ENCODE measurements at regions not wholly inside any gene's neighbourhood (a gene's known extent, or its start where the extent isn't known, plus 50 kb on each side); places are given as distances from the start of the nearest gene placed in this dataset.

GRCh38 chr3:194928831-194929577, 243.3 kb downstream of the FAM43A start:
- ATAC-seq = no peak

DNA sequence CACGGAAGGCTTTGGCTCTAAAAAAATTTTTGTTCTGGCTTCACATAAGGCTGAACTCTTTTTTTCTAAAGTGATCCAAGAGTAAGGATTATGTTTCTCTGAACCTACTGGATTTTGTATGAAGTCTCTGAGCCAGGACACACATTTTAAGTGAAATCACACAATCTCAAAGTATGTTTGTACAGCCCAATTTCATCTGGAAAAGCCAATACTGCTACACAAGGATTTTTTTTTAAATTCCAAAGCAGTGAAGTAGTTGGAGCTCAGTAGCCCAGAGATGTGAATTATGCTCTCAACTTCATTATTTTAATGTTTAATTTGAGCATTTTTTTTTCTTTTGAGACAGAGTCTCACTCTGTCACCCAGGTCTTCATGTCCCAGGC, 243.9 kb downstream of the FAM43A start:
- ATAC-seq = no peak

- no peak for ATAC-seq
Measured at GRCh38 chr3:194930377-194931204, 244.9 kb downstream of the FAM43A start.

DNA sequence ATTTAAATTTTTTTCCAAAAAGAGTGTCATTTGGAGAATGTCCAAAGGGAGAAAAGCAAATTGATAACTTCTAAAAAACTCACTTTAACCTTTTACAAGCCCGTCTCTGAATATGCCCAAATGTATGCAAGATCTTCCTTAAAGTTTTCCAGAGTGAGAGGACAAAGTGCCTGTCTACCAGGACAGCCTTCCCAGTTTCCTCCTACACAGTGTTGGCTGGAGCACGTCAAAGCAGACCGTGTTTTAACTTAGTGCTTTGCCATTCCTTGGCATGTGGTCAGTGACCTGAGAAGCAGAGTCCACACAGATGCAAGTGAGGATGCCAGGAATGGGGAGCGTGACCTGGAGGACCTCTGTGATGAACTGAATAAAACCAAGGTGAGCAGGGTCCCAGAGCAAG, 245.7 kb downstream of the FAM43A start:
- no peak for ATAC-seq

GRCh38 chr3:194931865-194932264, 246.2 kb downstream of the FAM43A start:
- no peak for ATAC-seq

GRCh38 chr3:194933465-194933864, 247.8 kb downstream of the FAM43A start:
- no peak for ATAC-seq

DNA sequence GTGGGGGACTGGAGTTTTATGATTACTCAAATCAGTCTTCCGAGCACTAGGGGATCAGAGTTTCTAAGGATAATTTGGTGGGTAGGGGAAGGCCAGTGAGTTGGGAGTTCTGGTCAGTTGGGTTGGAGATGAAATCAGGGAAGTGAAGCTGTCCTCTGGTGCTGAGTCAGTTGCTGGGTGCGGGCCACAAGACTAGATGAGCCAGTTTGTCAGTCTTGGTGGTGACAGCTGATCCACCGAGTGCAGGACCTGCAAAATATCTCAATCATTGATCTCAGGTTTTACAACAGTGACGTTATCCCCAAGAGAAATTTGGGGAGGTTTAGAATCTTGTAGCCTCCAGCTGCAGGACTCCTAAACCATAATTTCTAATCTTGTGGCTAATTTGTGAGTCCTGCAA, 249.4 kb downstream of the FAM43A start:
- no peak for ATAC-seq

GRCh38 chr3:194935632-194936470, 250.2 kb downstream of the FAM43A start:
- ATAC-seq = no peak

- ATAC-seq = no peak
Measured at GRCh38 chr3:194936659-194937058, 251.0 kb downstream of the FAM43A start.

- ATAC-seq = no peak
Measured at GRCh38 chr3:194937144-194937543, 251.5 kb downstream of the FAM43A start.

GRCh38 chr3:194937882-194938321, 252.2 kb downstream of the FAM43A start:
- ATAC-seq = no peak

DNA sequence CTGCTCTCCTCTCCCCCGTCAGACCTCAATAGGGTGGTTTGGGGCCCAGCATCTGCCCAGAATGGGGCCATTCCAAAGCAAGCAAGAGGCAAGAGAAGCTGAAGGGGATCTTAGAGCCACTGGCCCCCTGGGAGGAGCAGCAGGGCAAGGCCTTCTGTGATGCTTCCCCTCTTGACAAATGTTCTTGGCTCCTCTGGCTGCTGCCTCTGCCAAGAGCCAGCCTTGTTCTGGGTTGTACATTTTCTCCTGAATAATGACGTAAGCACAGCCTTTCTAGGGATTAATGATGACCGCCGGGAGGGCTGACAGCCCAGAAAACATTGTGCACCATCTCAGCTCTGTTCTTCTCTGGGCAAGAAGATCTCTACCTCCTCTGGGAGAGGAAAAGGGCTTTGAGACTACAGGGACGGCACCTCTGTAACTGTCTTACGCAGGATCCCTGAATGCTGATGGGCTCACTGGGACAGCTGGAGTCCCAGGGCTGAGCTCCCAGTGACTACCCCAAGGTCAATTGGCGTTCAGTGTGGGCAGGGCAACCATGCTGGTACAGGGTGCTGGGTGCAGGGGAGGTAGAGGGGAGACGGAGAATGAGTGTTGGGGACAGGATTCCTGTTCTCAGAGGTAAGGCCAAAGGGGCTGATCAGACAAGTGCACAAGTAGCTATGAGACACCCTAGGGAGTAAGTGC, 253.3 kb downstream of the FAM43A start:
- no peak for ATAC-seq

GRCh38 chr3:194939532-194939909, 253.8 kb downstream of the FAM43A start:
- no peak for ATAC-seq

GRCh38 chr3:194939949-194940770, 254.5 kb downstream of the FAM43A start:
- ATAC-seq = no peak

GRCh38 chr3:194941360-194941955, 255.8 kb downstream of the FAM43A start:
- ATAC-seq = no peak

GRCh38 chr3:194941956-194942511, 256.4 kb downstream of the FAM43A start:
- no peak for ATAC-seq

DNA sequence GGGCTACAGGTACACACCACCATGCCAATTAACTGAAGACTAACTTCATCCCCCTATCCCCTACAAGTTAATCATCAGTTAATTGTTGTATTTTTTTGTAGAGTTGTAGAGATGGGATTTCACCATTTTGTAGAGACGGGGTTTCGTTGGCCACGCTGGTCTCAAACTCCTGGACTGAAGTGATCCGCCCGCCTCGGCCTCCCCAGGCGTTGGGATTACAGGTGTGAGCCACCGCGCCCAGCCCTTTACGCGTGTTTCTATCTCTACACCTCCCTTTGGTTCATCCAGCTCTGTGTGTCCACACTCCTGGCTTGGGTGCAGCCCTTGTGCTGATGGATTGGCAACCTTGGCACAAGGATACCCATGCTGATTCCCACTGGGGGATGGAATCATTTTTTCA, 258.8 kb downstream of the FAM43A start:
- no peak for ATAC-seq

DNA sequence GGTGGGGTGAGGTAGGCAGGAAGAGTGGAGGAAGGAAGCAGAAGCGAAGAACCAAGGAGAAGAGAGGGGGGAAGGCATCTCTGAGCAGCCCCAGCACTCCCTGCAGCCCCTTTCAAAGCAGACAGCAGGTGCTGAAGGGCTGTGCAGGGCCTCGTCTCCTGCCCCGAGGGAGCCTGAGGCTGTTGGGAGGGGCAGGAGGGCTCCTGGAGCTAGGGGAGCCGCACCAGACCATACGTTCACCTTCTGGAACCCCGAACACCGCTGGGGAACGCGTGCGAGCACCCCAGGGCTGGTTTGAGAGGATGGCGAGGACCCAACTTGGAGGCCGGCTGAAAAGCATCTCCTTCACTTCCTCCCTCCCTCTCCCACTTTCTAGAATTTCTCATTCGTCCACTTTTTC, 259.8 kb downstream of the FAM43A start:
- ATAC-seq = no peak

- no peak for ATAC-seq
Measured at GRCh38 chr3:194946091-194946490, 260.4 kb downstream of the FAM43A start.

DNA sequence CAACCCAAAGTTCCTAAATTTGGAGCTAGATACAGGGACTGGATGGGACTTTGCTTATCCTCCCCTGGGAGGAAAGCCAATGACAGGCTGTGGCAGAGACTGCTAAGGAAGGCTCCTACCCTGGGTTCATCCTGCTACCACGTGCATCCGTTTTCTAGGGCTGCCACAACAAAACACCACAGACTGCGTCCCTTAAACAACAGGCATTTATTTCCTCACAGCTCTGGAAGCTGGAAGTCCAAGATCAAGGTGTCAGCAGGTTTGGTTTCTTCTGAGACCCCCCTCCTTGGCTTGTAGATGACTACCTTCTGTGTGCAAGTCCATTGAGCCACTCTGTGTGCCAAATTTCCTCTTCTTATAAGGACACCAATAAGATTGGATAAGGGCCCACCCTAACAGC, 263.9 kb downstream of the FAM43A start:
- no peak for ATAC-seq

Measured in activated CD4-positive, CD25-positive, alpha-beta regulatory T cell treated with anti-CD3 and anti-CD28 coated beads, Interleukin-2, amount 50 U/mL, for 24 hours (primary cell).